Vagina (tissue), 2 donors: ENCODE measurements at regions not wholly inside any gene's neighbourhood (a gene's known extent, or its start where the extent isn't known, plus 50 kb on each side); places are given as distances from the start of the nearest gene placed in this dataset.

ENCODE experiments used
- DNase-seq, 2 donors: peaks; one replicate each; pipeline ENCODE4 v3.0.0-alpha.2; 2017; ENCODE audit errors: extremely low spot score in 2 of 2
- H3K27ac ChIP-seq: fragments of 200-600 bp; sonication (generic); one replicate; pipeline ENCODE4 v1.5.1; 2019
- H3K27me3 ChIP-seq: fragments of 200-600 bp; sonication (generic); one replicate; pipeline ENCODE4 v1.5.1; 2019
- H3K36me3 ChIP-seq, 2 donors: fragments of 200-600 bp; sonication (generic); one replicate each; pipeline ENCODE4 v1.5.1; 2017 to 2019
- H3K4me1 ChIP-seq: fragments of 200-600 bp; sonication (generic); one replicate; pipeline ENCODE4 v1.5.1; 2019
- H3K4me3 ChIP-seq, 2 donors: fragments of 200-600 bp; sonication (generic); 1 replicate in 1 of 2; 2 replicates in 1 of 2; pipeline ENCODE4 v1.5.1; 2016 to 2019
- H3K9me3 ChIP-seq: fragments of 200-600 bp; sonication (generic); one replicate; pipeline ENCODE4 v1.5.1; 2019
- CTCF ChIP-seq, 3 experiments: fragments of 450-650 bp in 2 of 3; fragments of 200-600 bp in 1 of 3; sonication (generic) in 1 of 3; IDR thresholded peaks; one replicate each; pipeline ENCODE4 v1.5.1; 2017 to 2019; ENCODE audit warnings: antibody characterized with exemption in 3 of 3, mild to moderate bottlenecking in 2 of 3, moderate library complexity in 2 of 3
- POLR2A ChIP-seq, 2 donors: fragments of 450-650 bp; IDR thresholded peaks; one replicate each; pipeline ENCODE4 v1.6.1; 2017; ENCODE audit warnings: antibody characterized with exemption in 2 of 2, mild to moderate bottlenecking in 2 of 2, moderate library complexity in 2 of 2
- POLR2AphosphoS5 ChIP-seq, 2 donors: sonication (generic); formaldehyde crosslinking; IDR thresholded peaks; one replicate each; pipeline ENCODE4 v1.9.0; 2017; ENCODE audit warnings: antibody characterized with exemption in 2 of 2, mild to moderate bottlenecking in 2 of 2, low read depth in 1 of 2; ENCODE audit not compliant: insufficient read depth in 1 of 2
- intact Hi-C: fragments of 100-400 bp; cut with DNase I; formaldehyde crosslinking; loops from one replicate; pipeline ENCODE4 v1.15.1; 2023

- H3K4me3 ChIP-seq, result no peak overlapping the region
- H3K27ac ChIP-seq, result no peak overlapping the region
- TF ChIP-seq POLR2A (IDR thresholded peaks at IDR 0.05) (no peak), POLR2AphosphoS5 (IDR thresholded peaks at IDR 0.05; ENCODE audit: insufficient read depth in 1 of 2, low read depth in 1 of 2) (no peak), CTCF (IDR thresholded peaks at IDR 0.05) (no peak)
- H3K36me3 ChIP-seq, result no peaks in the 10 kb centered on the region
- no peaks in the 10 kb centered on the region for H3K27me3 ChIP-seq
- DNase-seq, result no peak
- no peaks in the 10 kb centered on the region for H3K4me1 ChIP-seq
- intact Hi-C loops, result no loop called here
- H3K9me3 ChIP-seq, result no peaks in the 10 kb centered on the region
Measured at GRCh38 chr15:45858491-45858890, 223.7 kb downstream of the SQOR start.

DNA sequence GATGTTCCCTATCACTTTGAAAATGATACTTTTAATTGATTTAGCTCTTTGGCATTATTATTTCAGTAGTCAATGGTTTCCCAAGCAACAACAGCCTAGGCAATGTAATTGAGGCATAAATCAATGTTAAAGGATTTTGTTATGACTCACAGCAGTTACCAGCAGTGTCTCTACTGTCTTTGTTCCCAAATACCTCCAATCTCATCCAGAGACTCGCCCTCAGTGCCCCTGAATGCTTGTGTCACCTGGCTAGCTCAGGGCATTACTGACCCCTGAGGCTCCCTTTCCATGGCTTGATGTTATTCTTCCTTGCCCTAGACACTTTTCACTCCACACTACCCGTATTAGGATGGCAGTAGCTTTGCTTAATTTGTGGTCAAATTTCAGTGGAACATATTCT lies 227.2 kb downstream of the SQOR start:
- intact Hi-C loops, result no loop called here
- no peak for DNase-seq
- Histone ChIP-seq H3K27ac (no peak overlapping the region), H3K9me3 (no peaks in the 10 kb centered on the region), H3K4me1 (no peaks in the 10 kb centered on the region), H3K27me3 (no peaks in the 10 kb centered on the region), H3K4me3 (no peak overlapping the region), H3K36me3 (no peaks in the 10 kb centered on the region)
- TF ChIP-seq POLR2AphosphoS5 (IDR thresholded peaks at IDR 0.05; ENCODE audit: insufficient read depth in 1 of 2, low read depth in 1 of 2) (no peak), CTCF (IDR thresholded peaks at IDR 0.05) (no peak), POLR2A (IDR thresholded peaks at IDR 0.05) (no peak)

DNA sequence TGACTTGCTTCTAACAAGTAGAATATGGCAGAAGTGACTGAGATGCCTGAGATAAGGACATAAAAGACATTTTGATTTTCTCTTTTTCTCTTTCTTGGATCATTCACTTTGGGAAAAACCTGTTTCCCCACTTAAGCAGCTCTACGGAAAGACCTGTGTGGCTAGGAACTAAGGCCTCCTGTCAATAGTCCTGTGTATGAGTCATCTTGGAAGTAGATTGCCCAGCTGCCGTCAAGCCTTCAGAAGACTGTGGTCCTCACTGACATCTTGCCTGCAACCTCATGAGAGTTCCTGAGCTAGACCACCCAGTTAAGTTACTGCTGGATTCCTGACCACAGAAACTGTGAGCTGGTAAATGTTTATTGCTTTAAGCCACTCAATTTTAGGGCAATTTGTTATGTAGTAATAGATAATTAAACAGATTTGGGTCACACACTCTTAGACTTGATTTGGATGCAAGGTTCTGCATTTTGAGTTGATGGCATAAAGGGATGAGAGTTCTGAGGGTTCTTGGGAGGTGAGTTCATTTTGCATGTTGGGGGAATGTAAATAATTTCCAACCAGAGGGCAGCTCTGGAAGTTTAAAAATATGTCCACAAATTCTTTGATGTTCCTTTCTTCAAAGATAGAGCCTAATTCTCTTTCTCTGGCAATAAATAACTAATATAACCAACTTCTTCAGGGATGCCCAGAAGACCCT lies 229.2 kb downstream of the SQOR start:
- Histone ChIP-seq H3K27ac (no peak overlapping the region), H3K27me3 (no peaks in the 10 kb centered on the region), H3K9me3 (no peaks in the 10 kb centered on the region), H3K4me3 (no peak overlapping the region), H3K4me1 (no peaks in the 10 kb centered on the region), H3K36me3 (no peaks in the 10 kb centered on the region)
- intact Hi-C loops, result no loop called here
- TF ChIP-seq POLR2A (IDR thresholded peaks at IDR 0.05) (no peak), CTCF (IDR thresholded peaks at IDR 0.05) (no peak), POLR2AphosphoS5 (IDR thresholded peaks at IDR 0.05; ENCODE audit: insufficient read depth in 1 of 2, low read depth in 1 of 2) (no peak)
- DNase-seq, result no peak

GRCh38 chr15:45866616-45867015 lies 231.8 kb downstream of the SQOR start:
- intact Hi-C loops, result no loop called here
- Histone ChIP-seq H3K27me3 (no peaks in the 10 kb centered on the region), H3K27ac (no peak overlapping the region), H3K4me3 (no peak overlapping the region), H3K36me3 (no peaks in the 10 kb centered on the region), H3K9me3 (no peaks in the 10 kb centered on the region), H3K4me1 (no peaks in the 10 kb centered on the region)
- DNase-seq, result no peak
- TF ChIP-seq POLR2A (IDR thresholded peaks at IDR 0.05) (no peak), CTCF (IDR thresholded peaks at IDR 0.05) (no peak)

DNA sequence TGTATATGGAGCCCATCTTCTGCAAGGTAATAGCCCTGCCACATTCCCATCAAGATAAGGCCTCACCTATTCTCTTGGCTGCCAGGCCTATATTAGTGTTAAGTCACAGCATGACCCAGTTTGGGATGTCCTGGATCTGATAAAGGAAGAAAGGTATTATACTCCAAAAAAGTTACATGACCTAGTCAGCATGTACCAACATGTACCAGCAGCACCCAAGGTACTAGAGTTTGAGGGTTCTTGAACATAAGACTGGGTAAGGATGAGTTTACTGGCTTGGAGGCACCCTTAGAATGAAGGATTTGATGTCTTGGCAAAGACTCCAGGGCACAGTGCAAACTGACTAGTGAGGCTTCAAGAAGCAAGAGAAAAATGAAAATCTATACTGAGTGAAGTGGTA lies 232.5 kb downstream of the SQOR start:
- Histone ChIP-seq H3K4me3 (no peak overlapping the region), H3K9me3 (no peaks in the 10 kb centered on the region), H3K4me1 (no peaks in the 10 kb centered on the region), H3K27ac (no peak overlapping the region), H3K36me3 (no peaks in the 10 kb centered on the region), H3K27me3 (no peaks in the 10 kb centered on the region)
- TF ChIP-seq CTCF (IDR thresholded peaks at IDR 0.05) (no peak), POLR2AphosphoS5 (IDR thresholded peaks at IDR 0.05; ENCODE audit: insufficient read depth in 1 of 2, low read depth in 1 of 2) (no peak), POLR2A (IDR thresholded peaks at IDR 0.05) (no peak)
- intact Hi-C loops, result no loop called here
- no peak for DNase-seq
